GM23338 (cell line): ENCODE measurements at regions not wholly inside any gene's neighbourhood (a gene's known extent, or its start where the extent isn't known, plus 50 kb on each side); places are given as distances from the start of the nearest gene placed in this dataset.

Experiments used
- ATAC-seq: fragments of 200-7000 bp; cut with Tn5 transposase; 3 replicates; pipeline ENCODE4 v1.9.1; 2020
- DNase-seq: peaks from one replicate; pipeline ENCODE4 v3.0.0-alpha.2; 2015; ENCODE audit warnings: low spot score
- H2AFZ ChIP-seq: fragments of 200-600 bp; sonication (generic); 2 replicates; pipeline ENCODE4 v1.8.0; 2016; ENCODE audit warnings: antibody characterized with exemption, mild to moderate bottlenecking, moderate library complexity
- H3F3A ChIP-seq: fragments of 200-600 bp; sonication (generic); replicated peaks from 2 replicates; pipeline ENCODE4 v1.8.0; 2017; ENCODE audit warnings: antibody characterized with exemption, mixed run types, low read depth
- H3K27ac ChIP-seq: fragments of 200-600 bp; sonication (generic); 2 replicates; pipeline ENCODE4 v1.6.1; 2016; ENCODE audit warnings: low read depth
- H3K27me3 ChIP-seq: fragments of 200-600 bp; sonication (generic); 2 replicates; pipeline ENCODE4 v1.8.0; 2016; ENCODE audit warnings: mild to moderate bottlenecking, mixed run types, moderate library complexity; ENCODE audit not compliant: insufficient read depth
- H3K36me3 ChIP-seq: fragments of 200-600 bp; sonication (generic); 2 replicates; pipeline ENCODE4 v1.8.0; 2016; ENCODE audit warnings: mild to moderate bottlenecking; ENCODE audit not compliant: insufficient read depth
- H3K4me1 ChIP-seq: fragments of 200-600 bp; sonication (generic); 2 replicates; pipeline ENCODE4 v1.8.0; 2016; ENCODE audit warnings: mild to moderate bottlenecking, moderate library complexity; ENCODE audit not compliant: insufficient read depth
- H3K4me2 ChIP-seq: fragments of 200-600 bp; sonication (generic); 2 replicates; pipeline ENCODE4 v1.7.1; 2017; ENCODE audit warnings: mixed run types
- H3K4me3 ChIP-seq: fragments of 200-600 bp; sonication (generic); 2 replicates; pipeline ENCODE4 v1.6.1; 2016; ENCODE audit warnings: mixed run types
- H3K79me2 ChIP-seq: fragments of 200-600 bp; sonication (generic); replicated peaks from 2 replicates; pipeline ENCODE4 v1.8.0; 2017; ENCODE audit warnings: mild to moderate bottlenecking; ENCODE audit not compliant: insufficient read depth
- H3K9me2 ChIP-seq: fragments of 200-600 bp; sonication (generic); 2 replicates; pipeline ENCODE4 v1.8.0; 2017; ENCODE audit not compliant: insufficient read depth
- H4K20me1 ChIP-seq: fragments of 200-600 bp; sonication (generic); replicated peaks from 2 replicates; pipeline ENCODE4 v1.8.0; 2017; ENCODE audit warnings: mild to moderate bottlenecking; ENCODE audit not compliant: insufficient read depth
- H3K27ac Mint-ChIP-seq: 2 replicates; pipeline ENCODE4 v1.8.0; 2020; ENCODE audit warnings: inconsistent platforms, mild to moderate bottlenecking, moderate library complexity, mixed read lengths
- H3K27me3 Mint-ChIP-seq: 3 replicates; pipeline ENCODE4 v1.8.0; 2022; ENCODE audit warnings: low read depth, mild to moderate bottlenecking, moderate library complexity, mixed read lengths, inconsistent platforms; ENCODE audit not compliant: insufficient read depth, poor library complexity
- H3K36me3 Mint-ChIP-seq: 3 replicates; pipeline ENCODE4 v1.8.0; 2021; ENCODE audit warnings: low read depth, mild to moderate bottlenecking, inconsistent platforms, moderate library complexity, mixed read lengths
- H3K4me1 Mint-ChIP-seq: 3 replicates; pipeline ENCODE4 v1.8.0; 2020; ENCODE audit warnings: mild to moderate bottlenecking, inconsistent platforms, mixed read lengths
- H3K4me3 Mint-ChIP-seq: 3 replicates; pipeline ENCODE4 v1.8.0; 2021; ENCODE audit warnings: moderate library complexity, mild to moderate bottlenecking, inconsistent platforms, mixed read lengths
- H3K9me3 Mint-ChIP-seq: 3 replicates; pipeline ENCODE4 v1.8.0; 2020; ENCODE audit warnings: moderate library complexity, mild to moderate bottlenecking, inconsistent platforms, mixed read lengths
- CTCF ChIP-seq, 2 experiments: fragments of 200-600 bp in 1 of 2; sonication (generic) in 1 of 2; conservative IDR thresholded peaks; 2 replicates each; pipeline versions ENCODE4 v1.5.1 to v1.6.1; 2016 to 2017; ENCODE audit warnings: antibody characterized with exemption in 2 of 2, low read depth in 2 of 2, mild to moderate bottlenecking in 2 of 2, moderate library complexity in 1 of 2
- EZH2 ChIP-seq: fragments of 200-600 bp; sonication (generic); IDR thresholded peaks from one replicate; pipeline ENCODE4 v1.8.0; 2017; ENCODE audit warnings: antibody characterized with exemption, mild to moderate bottlenecking, low read depth; ENCODE audit not compliant: unreplicated experiment
- JUNB ChIP-seq: IDR thresholded peaks from one replicate; pipeline ENCODE4 v1.6.1; 2016; ENCODE audit warnings: antibody characterized with exemption; ENCODE audit not compliant: unreplicated experiment
- NANOG ChIP-seq: IDR thresholded peaks from 2 replicates; pipeline ENCODE4 v1.6.1; 2016; ENCODE audit warnings: antibody characterized with exemption, borderline replicate concordance
- POLR2AphosphoS5 ChIP-seq: IDR thresholded peaks from 2 replicates; pipeline ENCODE4 v1.6.1; 2016; ENCODE audit warnings: antibody characterized with exemption, low read depth
- STAT1 ChIP-seq: IDR thresholded peaks from one replicate; pipeline ENCODE4 v1.6.1; 2016; ENCODE audit warnings: antibody characterized with exemption; ENCODE audit not compliant: unreplicated experiment
- ZNF114 ChIP-seq: fragments of 250-450 bp; sonication (Bioruptor Pico); IDR thresholded peaks from 2 replicates; pipeline ENCODE4 v1.5.0; 2020; ENCODE audit warnings: mild to moderate bottlenecking, moderate library complexity
- TF ChIP-seq, protein P1 (sequence below): fragments of 250-450 bp; sonication (Bioruptor Pico); IDR thresholded peaks from 2 replicates; pipeline ENCODE4 v1.5.0; 2020; ENCODE audit warnings: mild to moderate bottlenecking, moderate library complexity
- TF ChIP-seq, protein P2 (sequence below): IDR thresholded peaks from 2 replicates; pipeline ENCODE4 v1.6.1; 2016; ENCODE audit warnings: antibody characterized with exemption
- TF ChIP-seq, protein P3 (sequence below): IDR thresholded peaks from one replicate; pipeline ENCODE4 v1.6.1; 2018; ENCODE audit warnings: antibody characterized with exemption; ENCODE audit not compliant: unreplicated experiment

GRCh38 chr21:18476639-18477038 lies 73.1 kb upstream of the TMPRSS15 start:
- H3K27ac ChIP-seq = no peak overlapping the region
- no peak overlapping the region; the same call in 1 of the 2 replicates for H2AFZ ChIP-seq
- no peak for DNase-seq
- no peaks in the 10 kb centered on the region for H3K9me2 ChIP-seq
- Mint-ChIP-seq H3K4me1 (peaks cover 4% of the 10 kb centered on the region; the same call in 2 of the 3 replicates), H3K27me3 (peaks cover 3% of the 10 kb centered on the region), H3K9me3 (peaks cover 4% of the 10 kb centered on the region; the same call in 2 of the 3 replicates), H3K36me3 (no peaks in the 10 kb centered on the region; the same call in 2 of the 3 replicates), H3K4me3 (no peak overlapping the region), H3K27ac (no peak overlapping the region)
- no peaks in the 10 kb centered on the region for H3F3A ChIP-seq
- H3K27me3 ChIP-seq = no peaks in the 10 kb centered on the region
- no peaks in the 10 kb centered on the region for H3K79me2 ChIP-seq
- no peak for TF ChIP-seq JUNB
- no peak for TF ChIP-seq NANOG
- no peak for TF ChIP-seq POLR2AphosphoS5
- no peak for TF ChIP-seq STAT1
- no peak for TF ChIP-seq EZH2
- TF ChIP-seq, protein P1, sequence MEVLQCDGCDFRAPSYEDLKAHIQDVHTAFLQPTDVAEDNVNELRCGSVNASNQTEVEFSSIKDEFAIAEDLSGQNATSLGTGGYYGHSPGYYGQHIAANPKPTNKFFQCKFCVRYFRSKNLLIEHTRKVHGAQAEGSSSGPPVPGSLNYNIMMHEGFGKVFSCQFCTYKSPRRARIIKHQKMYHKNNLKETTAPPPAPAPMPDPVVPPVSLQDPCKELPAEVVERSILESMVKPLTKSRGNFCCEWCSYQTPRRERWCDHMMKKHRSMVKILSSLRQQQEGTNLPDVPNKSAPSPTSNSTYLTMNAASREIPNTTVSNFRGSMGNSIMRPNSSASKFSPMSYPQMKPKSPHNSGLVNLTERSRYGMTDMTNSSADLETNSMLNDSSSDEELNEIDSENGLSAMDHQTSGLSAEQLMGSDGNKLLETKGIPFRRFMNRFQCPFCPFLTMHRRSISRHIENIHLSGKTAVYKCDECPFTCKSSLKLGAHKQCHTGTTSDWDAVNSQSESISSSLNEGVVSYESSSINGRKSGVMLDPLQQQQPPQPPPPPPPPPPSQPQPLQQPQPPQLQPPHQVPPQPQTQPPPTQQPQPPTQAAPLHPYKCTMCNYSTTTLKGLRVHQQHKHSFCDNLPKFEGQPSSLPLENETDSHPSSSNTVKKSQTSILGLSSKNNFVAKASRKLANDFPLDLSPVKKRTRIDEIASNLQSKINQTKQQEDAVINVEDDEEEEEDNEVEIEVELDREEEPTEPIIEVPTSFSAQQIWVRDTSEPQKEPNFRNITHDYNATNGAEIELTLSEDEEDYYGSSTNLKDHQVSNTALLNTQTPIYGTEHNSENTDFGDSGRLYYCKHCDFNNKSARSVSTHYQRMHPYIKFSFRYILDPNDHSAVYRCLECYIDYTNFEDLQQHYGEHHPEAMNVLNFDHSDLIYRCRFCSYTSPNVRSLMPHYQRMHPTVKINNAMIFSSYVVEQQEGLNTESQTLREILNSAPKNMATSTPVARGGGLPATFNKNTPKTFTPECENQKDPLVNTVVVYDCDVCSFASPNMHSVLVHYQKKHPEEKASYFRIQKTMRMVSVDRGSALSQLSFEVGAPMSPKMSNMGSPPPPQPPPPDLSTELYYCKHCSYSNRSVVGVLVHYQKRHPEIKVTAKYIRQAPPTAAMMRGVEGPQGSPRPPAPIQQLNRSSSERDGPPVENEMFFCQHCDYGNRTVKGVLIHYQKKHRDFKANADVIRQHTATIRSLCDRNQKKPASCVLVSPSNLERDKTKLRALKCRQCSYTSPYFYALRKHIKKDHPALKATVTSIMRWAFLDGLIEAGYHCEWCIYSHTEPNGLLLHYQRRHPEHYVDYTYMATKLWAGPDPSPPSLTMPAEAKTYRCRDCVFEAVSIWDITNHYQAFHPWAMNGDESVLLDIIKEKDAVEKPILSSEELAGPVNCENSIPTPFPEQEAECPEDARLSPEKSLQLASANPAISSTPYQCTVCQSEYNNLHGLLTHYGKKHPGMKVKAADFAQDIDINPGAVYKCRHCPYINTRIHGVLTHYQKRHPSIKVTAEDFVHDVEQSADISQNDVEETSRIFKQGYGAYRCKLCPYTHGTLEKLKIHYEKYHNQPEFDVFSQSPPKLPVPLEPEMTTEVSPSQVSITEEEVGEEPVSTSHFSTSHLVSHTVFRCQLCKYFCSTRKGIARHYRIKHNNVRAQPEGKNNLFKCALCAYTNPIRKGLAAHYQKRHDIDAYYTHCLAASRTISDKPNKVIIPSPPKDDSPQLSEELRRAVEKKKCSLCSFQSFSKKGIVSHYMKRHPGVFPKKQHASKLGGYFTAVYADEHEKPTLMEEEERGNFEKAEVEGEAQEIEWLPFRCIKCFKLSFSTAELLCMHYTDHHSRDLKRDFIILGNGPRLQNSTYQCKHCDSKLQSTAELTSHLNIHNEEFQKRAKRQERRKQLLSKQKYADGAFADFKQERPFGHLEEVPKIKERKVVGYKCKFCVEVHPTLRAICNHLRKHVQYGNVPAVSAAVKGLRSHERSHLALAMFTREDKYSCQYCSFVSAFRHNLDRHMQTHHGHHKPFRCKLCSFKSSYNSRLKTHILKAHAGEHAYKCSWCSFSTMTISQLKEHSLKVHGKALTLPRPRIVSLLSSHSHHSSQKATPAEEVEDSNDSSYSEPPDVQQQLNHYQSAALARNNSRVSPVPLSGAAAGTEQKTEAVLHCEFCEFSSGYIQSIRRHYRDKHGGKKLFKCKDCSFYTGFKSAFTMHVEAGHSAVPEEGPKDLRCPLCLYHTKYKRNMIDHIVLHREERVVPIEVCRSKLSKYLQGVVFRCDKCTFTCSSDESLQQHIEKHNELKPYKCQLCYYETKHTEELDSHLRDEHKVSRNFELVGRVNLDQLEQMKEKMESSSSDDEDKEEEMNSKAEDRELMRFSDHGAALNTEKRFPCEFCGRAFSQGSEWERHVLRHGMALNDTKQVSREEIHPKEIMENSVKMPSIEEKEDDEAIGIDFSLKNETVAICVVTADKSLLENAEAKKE (CRISPR knock-in tag) = no peak
- TF ChIP-seq CTCF (conservative IDR thresholded peaks at IDR 0.05; ENCODE audit: low read depth in 2 of 2) = no peak
- no peak for TF ChIP-seq ZNF114 (CRISPR knock-in tag)
- TF ChIP-seq, protein P2, sequence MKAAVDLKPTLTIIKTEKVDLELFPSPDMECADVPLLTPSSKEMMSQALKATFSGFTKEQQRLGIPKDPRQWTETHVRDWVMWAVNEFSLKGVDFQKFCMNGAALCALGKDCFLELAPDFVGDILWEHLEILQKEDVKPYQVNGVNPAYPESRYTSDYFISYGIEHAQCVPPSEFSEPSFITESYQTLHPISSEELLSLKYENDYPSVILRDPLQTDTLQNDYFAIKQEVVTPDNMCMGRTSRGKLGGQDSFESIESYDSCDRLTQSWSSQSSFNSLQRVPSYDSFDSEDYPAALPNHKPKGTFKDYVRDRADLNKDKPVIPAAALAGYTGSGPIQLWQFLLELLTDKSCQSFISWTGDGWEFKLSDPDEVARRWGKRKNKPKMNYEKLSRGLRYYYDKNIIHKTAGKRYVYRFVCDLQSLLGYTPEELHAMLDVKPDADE = no peak
- TF ChIP-seq, protein P3, sequence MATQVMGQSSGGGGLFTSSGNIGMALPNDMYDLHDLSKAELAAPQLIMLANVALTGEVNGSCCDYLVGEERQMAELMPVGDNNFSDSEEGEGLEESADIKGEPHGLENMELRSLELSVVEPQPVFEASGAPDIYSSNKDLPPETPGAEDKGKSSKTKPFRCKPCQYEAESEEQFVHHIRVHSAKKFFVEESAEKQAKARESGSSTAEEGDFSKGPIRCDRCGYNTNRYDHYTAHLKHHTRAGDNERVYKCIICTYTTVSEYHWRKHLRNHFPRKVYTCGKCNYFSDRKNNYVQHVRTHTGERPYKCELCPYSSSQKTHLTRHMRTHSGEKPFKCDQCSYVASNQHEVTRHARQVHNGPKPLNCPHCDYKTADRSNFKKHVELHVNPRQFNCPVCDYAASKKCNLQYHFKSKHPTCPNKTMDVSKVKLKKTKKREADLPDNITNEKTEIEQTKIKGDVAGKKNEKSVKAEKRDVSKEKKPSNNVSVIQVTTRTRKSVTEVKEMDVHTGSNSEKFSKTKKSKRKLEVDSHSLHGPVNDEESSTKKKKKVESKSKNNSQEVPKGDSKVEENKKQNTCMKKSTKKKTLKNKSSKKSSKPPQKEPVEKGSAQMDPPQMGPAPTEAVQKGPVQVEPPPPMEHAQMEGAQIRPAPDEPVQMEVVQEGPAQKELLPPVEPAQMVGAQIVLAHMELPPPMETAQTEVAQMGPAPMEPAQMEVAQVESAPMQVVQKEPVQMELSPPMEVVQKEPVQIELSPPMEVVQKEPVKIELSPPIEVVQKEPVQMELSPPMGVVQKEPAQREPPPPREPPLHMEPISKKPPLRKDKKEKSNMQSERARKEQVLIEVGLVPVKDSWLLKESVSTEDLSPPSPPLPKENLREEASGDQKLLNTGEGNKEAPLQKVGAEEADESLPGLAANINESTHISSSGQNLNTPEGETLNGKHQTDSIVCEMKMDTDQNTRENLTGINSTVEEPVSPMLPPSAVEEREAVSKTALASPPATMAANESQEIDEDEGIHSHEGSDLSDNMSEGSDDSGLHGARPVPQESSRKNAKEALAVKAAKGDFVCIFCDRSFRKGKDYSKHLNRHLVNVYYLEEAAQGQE = no peak
- H4K20me1 ChIP-seq = no peaks in the 10 kb centered on the region
- H3K4me1 ChIP-seq = no peaks in the 10 kb centered on the region
- ATAC-seq = no peak
- H3K4me3 ChIP-seq = no peak overlapping the region
- no peak overlapping the region for H3K4me2 ChIP-seq
- H3K36me3 ChIP-seq = no peaks in the 10 kb centered on the region
